ENCODE measurements at regions not wholly inside any gene's neighbourhood (a gene's known extent, or its start where the extent isn't known, plus 50 kb on each side); places are given as distances from the start of the nearest gene placed in this dataset.
"Not testable (repeated sequence)": the region's sequence is repeated elsewhere in the genome, so short reads cannot be mapped to it uniquely, and the experiment has no call there.

GRCh38 chr7:79975986-79976710, 158.5 kb upstream of the GNAI1 start:
- DNase-seq (ENCODE audit: low read depth); in situ Hi-C loops (cut with HindIII; ENCODE audit: low pct_unique_long_range_greater_than_20kb, low sequenced_read_pairs): not testable (repeated sequence)

- no peak for DNase-seq (ENCODE audit: low read depth)
- in situ Hi-C loops (cut with HindIII; ENCODE audit: low pct_unique_long_range_greater_than_20kb, low sequenced_read_pairs): no loop called here
Observed at GRCh38 chr7:79973455-79973854, 161.2 kb upstream of the GNAI1 start.

GRCh38 chr7:79971058-79971457, 163.6 kb upstream of the GNAI1 start:
- in situ Hi-C loops (cut with HindIII; ENCODE audit: low pct_unique_long_range_greater_than_20kb, low sequenced_read_pairs): no loop called here
- no peak for DNase-seq (ENCODE audit: low read depth)

- no peak for DNase-seq (ENCODE audit: low read depth)
- in situ Hi-C loops (cut with HindIII; ENCODE audit: low pct_unique_long_range_greater_than_20kb, low sequenced_read_pairs): no loop called here
Observed at GRCh38 chr7:79968894-79969293, 165.7 kb upstream of the GNAI1 start.

GRCh38 chr7:79968077-79968648, 166.5 kb upstream of the GNAI1 start:
- DNase-seq (ENCODE audit: low read depth): no peak
- in situ Hi-C loops (cut with HindIII; ENCODE audit: low pct_unique_long_range_greater_than_20kb, low sequenced_read_pairs): no loop called here

- DNase-seq (ENCODE audit: low read depth): no peak
- in situ Hi-C loops (cut with HindIII; ENCODE audit: low pct_unique_long_range_greater_than_20kb, low sequenced_read_pairs): no loop called here
Observed at GRCh38 chr7:79965946-79966345, 168.7 kb upstream of the GNAI1 start.

GRCh38 chr7:79964463-79964862, 170.2 kb upstream of the GNAI1 start:
- no peak for DNase-seq (ENCODE audit: low read depth)
- in situ Hi-C loops (cut with HindIII; ENCODE audit: low pct_unique_long_range_greater_than_20kb, low sequenced_read_pairs): no loop called here

- in situ Hi-C loops (cut with HindIII; ENCODE audit: low pct_unique_long_range_greater_than_20kb, low sequenced_read_pairs): no loop called here
- no peak for DNase-seq (ENCODE audit: low read depth)
Observed at GRCh38 chr7:79953130-79953529, 181.5 kb upstream of the GNAI1 start.

GRCh38 chr7:79952399-79952798, 182.2 kb upstream of the GNAI1 start:
- in situ Hi-C loops (cut with HindIII; ENCODE audit: low pct_unique_long_range_greater_than_20kb, low sequenced_read_pairs): no loop called here
- DNase-seq (ENCODE audit: low read depth): no peak

GRCh38 chr7:79951415-79951814, 183.2 kb upstream of the GNAI1 start:
- DNase-seq (ENCODE audit: low read depth): no peak
- in situ Hi-C loops (cut with HindIII; ENCODE audit: low pct_unique_long_range_greater_than_20kb, low sequenced_read_pairs): no loop called here

GRCh38 chr7:79949778-79950177, 184.9 kb upstream of the GNAI1 start:
- in situ Hi-C loops (cut with HindIII; ENCODE audit: low pct_unique_long_range_greater_than_20kb, low sequenced_read_pairs): no loop called here
- no peak for DNase-seq (ENCODE audit: low read depth)

GRCh38 chr7:79936281-79936983, 198.2 kb upstream of the GNAI1 start:
- no peak for DNase-seq (ENCODE audit: low read depth)

GRCh38 chr7:79934727-79935126, 199.9 kb upstream of the GNAI1 start:
- in situ Hi-C loops (cut with HindIII; ENCODE audit: low pct_unique_long_range_greater_than_20kb, low sequenced_read_pairs): no loop called here
- no peak for DNase-seq (ENCODE audit: low read depth)

More at GRCh38 chr7:79936281-79936983, 198.2 kb upstream of the GNAI1 start:
- in situ Hi-C loops (cut with HindIII; ENCODE audit: low pct_unique_long_range_greater_than_20kb, low sequenced_read_pairs): no loop called here

GRCh38 chr7:79933144-79933543, 201.5 kb upstream of the GNAI1 start:
- DNase-seq (ENCODE audit: low read depth): no peak
- in situ Hi-C loops (cut with HindIII; ENCODE audit: low pct_unique_long_range_greater_than_20kb, low sequenced_read_pairs): no loop called here

- in situ Hi-C loops (cut with HindIII; ENCODE audit: low pct_unique_long_range_greater_than_20kb, low sequenced_read_pairs): no loop called here
- no peak for DNase-seq (ENCODE audit: low read depth)
Observed at GRCh38 chr7:79930604-79931003, 204.0 kb upstream of the GNAI1 start.

- no peak for DNase-seq (ENCODE audit: low read depth)
- in situ Hi-C loops (cut with HindIII; ENCODE audit: low pct_unique_long_range_greater_than_20kb, low sequenced_read_pairs): no loop called here
Observed at GRCh38 chr7:79927116-79927515, 207.5 kb upstream of the GNAI1 start.

- in situ Hi-C loops (cut with HindIII; ENCODE audit: low pct_unique_long_range_greater_than_20kb, low sequenced_read_pairs): no loop called here
- DNase-seq (ENCODE audit: low read depth): no peak
Observed at GRCh38 chr7:79923953-79924352, 210.7 kb upstream of the GNAI1 start.

- in situ Hi-C loops (cut with HindIII; ENCODE audit: low pct_unique_long_range_greater_than_20kb, low sequenced_read_pairs): no loop called here
- DNase-seq (ENCODE audit: low read depth): no peak
Observed at GRCh38 chr7:79922894-79923293, 211.7 kb upstream of the GNAI1 start.

GRCh38 chr7:79921976-79922375, 212.7 kb upstream of the GNAI1 start:
- no peak for DNase-seq (ENCODE audit: low read depth)
- in situ Hi-C loops (cut with HindIII; ENCODE audit: low pct_unique_long_range_greater_than_20kb, low sequenced_read_pairs): no loop called here
